PFSK-1 (cell line): ENCODE measurements at regions not wholly inside any gene's neighbourhood (a gene's known extent, or its start where the extent isn't known, plus 50 kb on each side); places are given as distances from the start of the nearest gene placed in this dataset.

Experiments used
- SIN3A ChIP-seq: IDR thresholded peaks from 2 replicates; pipeline ENCODE4 v1.6.1; 2012; ENCODE audit warnings: mild to moderate bottlenecking, low read length, moderate library complexity, borderline replicate concordance; ENCODE audit not compliant: insufficient read depth
- TAF1 ChIP-seq: IDR thresholded peaks from 2 replicates; pipeline ENCODE4 v1.6.1; 2012; ENCODE audit warnings: low read length, control low read depth, borderline replicate concordance; ENCODE audit not compliant: insufficient read depth

DNA sequence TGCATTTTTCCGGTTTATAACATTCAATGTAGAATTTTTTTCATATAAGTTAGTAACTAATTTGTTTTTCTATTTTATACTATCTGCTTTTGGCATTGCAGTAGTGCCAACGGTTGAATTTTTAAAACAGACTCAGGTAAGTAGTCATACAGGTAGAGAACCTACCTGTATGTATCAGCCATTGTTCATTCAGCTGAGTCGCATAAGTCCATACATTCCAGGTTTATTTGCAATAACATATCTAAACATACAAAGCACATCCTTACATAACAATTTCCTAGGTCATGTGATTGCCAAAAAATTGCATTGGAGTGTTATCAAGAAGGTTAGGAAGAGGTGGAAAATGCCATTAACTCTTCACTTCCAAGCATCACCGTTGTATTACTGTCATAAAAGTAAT, 1059.3 kb upstream of the CNTN5 start:
- TF ChIP-seq SIN3A (no peak), TAF1 (no peak)
